Gastroesophageal sphincter (tissue), 3 donors: ENCODE measurements at regions not wholly inside any gene's neighbourhood (a gene's known extent, or its start where the extent isn't known, plus 50 kb on each side); places are given as distances from the start of the nearest gene placed in this dataset.

Experiments used
- EP300 ChIP-seq: sonication (generic); formaldehyde crosslinking; IDR thresholded peaks from one replicate; pipeline ENCODE4 v1.6.1; 2017; ENCODE audit warnings: antibody characterized with exemption, mild to moderate bottlenecking
- POLR2AphosphoS5 ChIP-seq: sonication (generic); formaldehyde crosslinking; IDR thresholded peaks from one replicate; pipeline ENCODE4 v1.6.1; 2017; ENCODE audit warnings: antibody characterized with exemption
- TF ChIP-seq, protein P1 (sequence below), 4 experiments: fragments of 200-600 bp in 2 of 4; fragments of 450-650 bp in 2 of 4; sonication (generic) in 1 of 4; IDR thresholded peaks; one replicate each; pipeline ENCODE4 v1.5.1; 2017 to 2019; ENCODE audit warnings: antibody characterized with exemption in 4 of 4, mild to moderate bottlenecking in 2 of 4, moderate library complexity in 2 of 4

DNA sequence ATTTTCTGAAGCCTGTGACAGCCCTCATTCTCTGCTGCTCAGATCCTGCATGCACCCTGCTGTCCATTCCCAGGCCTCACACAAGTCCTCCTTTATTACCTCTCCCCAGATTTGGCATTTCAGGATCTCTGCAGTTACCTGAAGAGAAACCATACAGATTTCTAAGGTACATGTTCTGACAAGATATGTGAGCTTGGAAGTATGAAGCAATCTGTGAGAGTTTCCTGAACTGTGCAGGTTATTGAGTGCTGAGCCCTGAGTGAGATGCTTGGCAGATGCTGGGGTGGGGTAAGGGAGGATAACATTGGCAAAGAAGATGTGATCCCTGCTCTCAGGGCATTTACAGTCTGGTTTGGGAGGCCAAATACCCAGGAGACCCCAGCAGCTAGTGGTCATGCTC is 91.9 kb upstream of the EPCAM start:
- TF ChIP-seq, protein P1, sequence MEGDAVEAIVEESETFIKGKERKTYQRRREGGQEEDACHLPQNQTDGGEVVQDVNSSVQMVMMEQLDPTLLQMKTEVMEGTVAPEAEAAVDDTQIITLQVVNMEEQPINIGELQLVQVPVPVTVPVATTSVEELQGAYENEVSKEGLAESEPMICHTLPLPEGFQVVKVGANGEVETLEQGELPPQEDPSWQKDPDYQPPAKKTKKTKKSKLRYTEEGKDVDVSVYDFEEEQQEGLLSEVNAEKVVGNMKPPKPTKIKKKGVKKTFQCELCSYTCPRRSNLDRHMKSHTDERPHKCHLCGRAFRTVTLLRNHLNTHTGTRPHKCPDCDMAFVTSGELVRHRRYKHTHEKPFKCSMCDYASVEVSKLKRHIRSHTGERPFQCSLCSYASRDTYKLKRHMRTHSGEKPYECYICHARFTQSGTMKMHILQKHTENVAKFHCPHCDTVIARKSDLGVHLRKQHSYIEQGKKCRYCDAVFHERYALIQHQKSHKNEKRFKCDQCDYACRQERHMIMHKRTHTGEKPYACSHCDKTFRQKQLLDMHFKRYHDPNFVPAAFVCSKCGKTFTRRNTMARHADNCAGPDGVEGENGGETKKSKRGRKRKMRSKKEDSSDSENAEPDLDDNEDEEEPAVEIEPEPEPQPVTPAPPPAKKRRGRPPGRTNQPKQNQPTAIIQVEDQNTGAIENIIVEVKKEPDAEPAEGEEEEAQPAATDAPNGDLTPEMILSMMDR (IDR thresholded peaks at IDR 0.05): no peak
- TF ChIP-seq EP300 (no peak), POLR2AphosphoS5 (no peak)
